ENCODE measurements at regions not wholly inside any gene's neighbourhood (a gene's known extent, or its start where the extent isn't known, plus 50 kb on each side); places are given as distances from the start of the nearest gene placed in this dataset.

GRCh38 chr2:198383392-198383791 lies 579.0 kb downstream of the PLCL1 start (continued):
- TF ChIP-seq MAX (IDR thresholded peaks at IDR 0.05) (no peak), YY1 (IDR thresholded peaks at IDR 0.05) (no peak), SP1 (IDR thresholded peaks at IDR 0.05) (no peak)

- DNase-seq (ENCODE audit: low spot score) = no peak
- no peak for TF ChIP-seq FOXA2 (IDR thresholded peaks at IDR 0.05)
- no peak for TF ChIP-seq ZBTB33 (IDR thresholded peaks at IDR 0.05)
- TF ChIP-seq CTCF (IDR thresholded peaks at IDR 0.05; ENCODE audit: low read depth, low read length, missing input control) = no peak
- TF ChIP-seq YY1 (IDR thresholded peaks at IDR 0.05) = no peak
- TF ChIP-seq GABPA (IDR thresholded peaks at IDR 0.05 in 1 of 2, conservative IDR thresholded peaks at IDR 0.05 in 1 of 2) = no peak
- TF ChIP-seq HNF4A (conservative IDR thresholded peaks at IDR 0.05) = no peak
- TF ChIP-seq FOXA1 (IDR thresholded peaks at IDR 0.05) = no peak
- no peak for TF ChIP-seq REST (IDR thresholded peaks at IDR 0.05)
- no peak for TF ChIP-seq ATF3 (IDR thresholded peaks at IDR 0.05)
- no peak for TF ChIP-seq MAX (IDR thresholded peaks at IDR 0.05)
- TF ChIP-seq TAF1 (conservative IDR thresholded peaks at IDR 0.05) = no peak
- TF ChIP-seq RXRA (IDR thresholded peaks at IDR 0.05) = no peak
- TF ChIP-seq SP1 (IDR thresholded peaks at IDR 0.05) = no peak
- TF ChIP-seq HNF4G (IDR thresholded peaks at IDR 0.05) = no peak
- no peak for TF ChIP-seq EGR1 (IDR thresholded peaks at IDR 0.05; ENCODE audit: low read depth in 2 of 2)
- no peak for TF ChIP-seq RAD21 (IDR thresholded peaks at IDR 0.05)
- no peak for TF ChIP-seq NR2F2 (IDR thresholded peaks at IDR 0.05)
- TF ChIP-seq JUND (IDR thresholded peaks at IDR 0.05) = no peak
- Histone ChIP-seq H3K4me3 (ENCODE audit: low read depth in 1 of 3, low read length in 3 of 3) (no peak overlapping the region), H3K4me1 (ENCODE audit: control insufficient read depth in 4 of 4, insufficient read depth in 4 of 4, low read length in 3 of 4) (no peaks in the 10 kb centered on the region), H3K27me3 (ENCODE audit: control insufficient read depth in 4 of 4, insufficient read depth in 4 of 4, low read length in 3 of 4) (peaks cover 0 to 2% (median 0%) of the 10 kb centered on the region in 4 donors), H3K9me3 (ENCODE audit: control insufficient read depth in 4 of 4, low read length in 3 of 4) (no peaks in the 10 kb centered on the region), H3K36me3 (ENCODE audit: control insufficient read depth in 4 of 4, insufficient read depth in 3 of 4, low read depth in 1 of 4, low read length in 3 of 4) (no peaks in the 10 kb centered on the region), H3K27ac (ENCODE audit: low read depth in 1 of 2, low read length in 2 of 2) (no peak overlapping the region), H3K9ac (ENCODE audit: low read depth in 1 of 2, low read length in 2 of 2) (no peak overlapping the region)
Observed at GRCh38 chr2:198382811-198383210, 578.4 kb downstream of the PLCL1 start.

Data from liver (tissue), 7 donors.